Eye (tissue), 1 donor: ENCODE measurements at regions not wholly inside any gene's neighbourhood (a gene's known extent, or its start where the extent isn't known, plus 50 kb on each side); places are given as distances from the start of the nearest gene placed in this dataset.
A peak's percentile ranks its signal among the peaks of the same experiment; 100 is the strongest.
"Not testable (repeated sequence)": the region's sequence is repeated elsewhere in the genome, so short reads cannot be mapped to it uniquely, and the experiment has no call there.

Experiments used
- DNase-seq: peaks from one replicate; pipeline ENCODE4 v3.0.0-alpha.2; 2015

DNA sequence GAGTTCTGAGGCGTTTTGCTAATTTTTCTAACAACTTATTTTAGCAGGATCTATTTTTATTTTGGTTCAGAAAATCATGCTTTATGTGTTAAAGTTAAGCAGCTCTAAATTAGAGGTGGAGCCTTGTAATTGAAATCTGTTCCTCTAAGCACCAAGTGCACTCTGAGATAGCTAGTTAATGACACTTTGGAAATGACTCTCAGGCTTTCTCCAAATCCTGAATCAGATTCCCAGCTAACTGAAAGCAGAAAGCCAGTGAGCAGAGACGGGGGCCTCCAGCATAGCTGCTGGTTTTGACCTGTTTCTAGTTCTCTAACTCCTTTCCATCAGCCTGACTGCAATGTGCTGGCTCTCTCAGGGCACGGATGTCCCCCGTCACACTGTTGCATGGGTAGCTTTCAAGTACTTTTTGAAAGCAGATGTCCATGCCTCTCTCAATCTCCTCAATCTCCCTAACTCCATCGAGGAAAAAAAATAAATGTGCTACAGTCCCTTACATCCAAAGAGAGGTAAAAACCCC lies 326.5 kb downstream of the SATB2 start:
- no peak for DNase-seq

DNA sequence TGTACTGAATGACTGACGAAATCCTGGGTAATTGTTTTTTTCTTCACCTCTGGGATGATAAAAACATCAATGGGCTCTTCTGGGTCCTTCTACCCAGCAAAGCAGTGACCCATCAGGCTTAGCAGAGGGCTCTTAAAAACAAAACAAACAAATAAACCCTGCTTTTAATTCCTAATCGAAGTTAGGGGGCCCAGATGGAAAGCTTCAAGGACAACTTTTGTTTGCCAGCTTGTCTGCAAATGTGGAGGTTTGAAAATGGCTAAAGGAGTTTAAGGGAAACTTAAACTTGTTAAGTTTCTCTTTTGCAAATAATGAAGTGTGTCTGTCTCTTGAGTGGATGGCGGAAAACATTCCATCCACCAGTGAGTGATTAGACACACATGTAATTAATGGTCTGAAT lies 327.2 kb downstream of the SATB2 start:
- no peak for DNase-seq

DNA sequence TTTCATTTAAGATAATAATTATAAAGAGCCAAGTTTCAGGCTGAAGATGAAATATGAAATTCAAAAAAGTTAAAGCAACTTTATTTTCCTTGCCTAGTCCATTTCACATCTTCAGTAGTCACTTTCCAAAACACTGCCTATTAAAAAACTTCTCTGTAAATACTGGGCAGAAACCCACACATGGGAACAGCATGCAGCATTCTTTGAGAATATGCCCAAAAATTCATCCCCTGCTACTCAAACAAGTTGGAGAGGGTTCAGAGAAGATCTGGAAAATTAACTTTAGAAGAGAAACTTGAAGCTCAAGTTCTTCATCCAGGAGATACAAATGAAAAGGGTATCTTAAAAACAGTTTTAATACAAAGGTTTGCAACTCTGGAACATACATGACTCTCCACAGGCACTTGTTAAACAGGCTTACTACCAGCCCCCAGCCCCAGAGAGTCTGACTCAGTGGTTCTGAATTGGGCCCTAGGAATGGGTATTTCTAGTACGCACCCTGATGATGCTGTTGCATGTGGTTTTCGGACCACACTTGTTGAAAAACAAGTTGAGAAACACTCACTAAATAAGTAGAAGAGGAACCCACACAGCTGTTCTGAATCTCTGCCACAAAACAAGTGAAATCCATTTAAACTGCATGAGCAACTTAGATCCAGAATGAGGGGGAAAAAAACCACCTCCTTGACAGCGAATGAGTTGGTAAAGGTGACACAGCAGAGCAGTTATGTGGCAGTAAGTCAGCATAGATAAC lies 329.1 kb downstream of the SATB2 start:
- DNase-seq = no peak

DNA sequence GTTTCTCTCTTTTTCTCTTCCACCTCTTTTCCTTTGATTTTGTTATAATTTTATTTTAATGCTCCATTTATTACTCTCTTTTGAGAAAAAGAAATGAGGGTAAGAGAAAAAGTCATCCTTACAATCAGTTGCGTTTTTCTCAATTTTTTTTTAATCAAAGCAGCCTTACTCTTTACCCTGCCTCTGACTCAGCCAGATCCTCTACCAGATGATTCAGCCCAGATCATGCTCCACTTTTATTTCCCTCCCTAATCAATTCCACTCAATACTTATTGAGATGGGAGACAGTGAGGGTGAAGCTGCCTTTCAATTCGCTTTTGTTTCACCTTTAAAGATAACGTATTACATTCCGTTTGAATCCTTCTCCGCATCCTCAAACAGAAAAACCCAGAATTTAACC lies 337.9 kb downstream of the SATB2 start:
- no peak for DNase-seq

DNA sequence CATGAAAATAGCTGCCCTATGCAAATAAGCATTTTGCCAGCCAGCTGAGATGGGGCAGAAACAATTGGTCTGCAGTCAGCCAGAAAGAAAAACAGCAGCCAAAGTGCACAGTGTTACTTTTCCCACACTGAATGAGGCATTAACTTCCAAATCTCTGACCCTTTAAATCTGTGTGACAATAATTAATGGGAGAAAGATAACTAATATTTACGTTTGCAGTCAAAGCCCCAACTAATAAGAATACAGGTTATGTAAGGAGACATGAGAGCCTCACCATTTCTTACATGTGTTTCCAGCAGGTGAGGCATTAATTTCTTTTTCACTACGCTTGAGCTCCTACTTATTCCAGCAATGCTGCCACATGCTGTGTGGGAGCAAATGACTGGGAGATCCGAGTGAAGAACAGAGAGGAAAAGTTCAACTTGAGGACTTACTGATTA lies 339.0 kb downstream of the SATB2 start:
- DNase-seq = peak; percentile 30

DNA sequence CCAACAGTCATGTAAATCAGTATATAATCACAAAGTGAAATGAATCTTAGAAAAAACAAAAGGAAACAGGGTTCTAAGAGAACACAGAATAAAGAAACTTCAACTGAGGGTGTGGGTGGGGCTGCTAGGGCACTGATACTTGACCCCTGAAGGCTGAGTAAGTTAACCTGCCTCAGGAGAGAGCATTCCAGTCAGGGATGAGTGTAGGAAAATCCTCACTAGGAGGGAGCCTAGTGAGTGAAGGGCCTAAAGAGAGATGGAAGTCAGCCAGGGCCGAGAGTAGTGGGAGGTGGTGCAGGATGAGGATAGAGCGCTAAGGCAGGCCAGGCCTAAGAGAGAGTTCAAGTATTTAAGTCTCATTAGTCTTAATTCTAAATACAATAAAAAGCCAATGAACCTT lies 342.6 kb downstream of the SATB2 start:
- no peak for DNase-seq

DNA sequence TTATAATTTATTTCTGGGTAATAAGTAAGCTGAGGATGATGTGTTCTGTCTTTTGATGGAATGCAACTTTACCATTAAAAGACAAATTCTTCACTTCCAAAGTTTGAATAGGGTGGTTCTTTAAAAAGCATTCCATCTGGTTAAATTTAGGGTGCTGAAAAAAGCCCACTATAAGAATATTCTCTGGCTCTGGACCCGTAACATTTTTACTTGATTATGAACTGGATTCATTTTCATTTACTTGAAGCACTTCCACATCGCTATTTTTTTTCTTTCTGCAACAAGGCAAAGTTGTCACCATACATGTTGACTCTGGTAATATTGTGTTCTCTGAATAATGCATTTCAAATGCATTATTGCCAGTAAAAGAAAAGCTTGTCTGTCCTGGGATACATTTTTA lies 344.6 kb downstream of the SATB2 start:
- DNase-seq = no peak

DNA sequence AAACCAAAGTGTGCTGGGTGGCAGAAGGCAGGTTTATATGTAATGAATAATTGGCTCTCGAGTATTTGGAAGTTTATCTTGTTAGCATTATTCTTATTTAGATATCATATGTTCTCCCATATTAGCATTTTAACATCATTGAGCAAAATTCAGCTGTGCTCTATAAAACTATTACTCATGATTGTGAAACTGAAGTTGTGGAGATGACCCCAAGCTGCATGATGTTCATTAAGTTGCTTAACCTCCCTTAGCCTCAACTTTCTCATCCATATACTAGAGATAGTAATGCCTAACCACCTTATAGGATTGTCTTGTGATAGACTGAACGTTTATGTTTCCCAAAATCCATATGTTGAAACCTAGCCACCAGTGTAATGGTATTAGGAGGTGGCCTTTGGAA lies 346.3 kb downstream of the SATB2 start:
- DNase-seq = no peak

DNA sequence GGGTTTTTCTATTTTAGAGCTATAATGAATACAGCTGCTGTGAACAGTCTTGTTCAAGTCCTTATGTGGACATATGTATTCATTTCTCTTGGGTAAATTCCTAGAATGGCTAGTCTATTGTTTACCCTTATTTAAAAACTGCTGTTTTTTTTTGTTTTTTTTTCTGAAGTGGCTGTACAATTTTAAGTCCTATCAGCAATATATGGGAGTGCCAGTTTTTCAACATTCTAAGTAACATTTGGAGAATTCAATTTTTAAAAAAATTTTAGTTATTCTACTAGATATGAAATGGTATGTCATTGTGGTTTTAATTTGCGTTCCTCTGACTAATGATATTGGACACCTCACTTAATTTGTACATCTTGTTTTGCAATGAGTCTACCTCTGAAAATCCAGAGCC lies 349.7 kb downstream of the SATB2 start:
- DNase-seq = no peak

DNA sequence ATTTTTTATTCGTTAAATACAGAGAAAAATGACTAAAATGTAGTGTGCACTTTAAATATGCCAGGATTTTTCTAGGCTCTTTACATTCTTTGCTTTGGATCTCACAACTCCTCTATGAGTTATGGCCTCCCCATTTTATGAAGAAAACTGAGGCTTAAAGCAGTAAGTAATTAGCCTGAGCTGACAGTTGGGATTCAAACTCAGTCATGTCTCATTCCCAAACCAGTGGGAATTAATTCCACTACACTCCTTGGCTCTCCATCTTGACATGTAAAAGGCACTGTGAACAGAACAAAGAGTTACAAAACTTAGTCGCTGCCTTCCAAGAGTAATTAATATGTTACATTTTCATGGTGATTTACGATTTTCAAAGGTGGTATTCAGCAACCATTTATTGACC lies 351.9 kb downstream of the SATB2 start:
- no peak for DNase-seq

DNA sequence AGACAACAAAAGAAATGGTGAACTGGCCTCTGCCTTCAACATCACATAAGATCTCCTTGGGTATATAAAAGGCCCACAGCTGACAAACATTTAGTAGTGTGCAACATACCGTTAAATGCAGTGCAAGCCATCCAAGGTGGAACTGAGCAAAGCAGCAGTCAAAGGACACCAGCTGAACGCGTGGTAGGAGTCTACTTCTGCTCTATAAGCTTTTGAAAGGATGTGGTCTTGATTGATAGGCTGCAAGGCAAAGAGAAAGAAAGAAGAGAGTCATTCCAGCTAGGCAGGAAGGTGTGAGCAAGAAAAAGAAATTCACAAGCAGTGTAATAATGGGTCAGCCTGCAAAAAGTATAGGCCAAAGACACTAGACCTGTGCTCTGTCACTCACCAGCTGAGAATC lies 356.3 kb downstream of the SATB2 start:
- peak; percentile 6 for DNase-seq

DNA sequence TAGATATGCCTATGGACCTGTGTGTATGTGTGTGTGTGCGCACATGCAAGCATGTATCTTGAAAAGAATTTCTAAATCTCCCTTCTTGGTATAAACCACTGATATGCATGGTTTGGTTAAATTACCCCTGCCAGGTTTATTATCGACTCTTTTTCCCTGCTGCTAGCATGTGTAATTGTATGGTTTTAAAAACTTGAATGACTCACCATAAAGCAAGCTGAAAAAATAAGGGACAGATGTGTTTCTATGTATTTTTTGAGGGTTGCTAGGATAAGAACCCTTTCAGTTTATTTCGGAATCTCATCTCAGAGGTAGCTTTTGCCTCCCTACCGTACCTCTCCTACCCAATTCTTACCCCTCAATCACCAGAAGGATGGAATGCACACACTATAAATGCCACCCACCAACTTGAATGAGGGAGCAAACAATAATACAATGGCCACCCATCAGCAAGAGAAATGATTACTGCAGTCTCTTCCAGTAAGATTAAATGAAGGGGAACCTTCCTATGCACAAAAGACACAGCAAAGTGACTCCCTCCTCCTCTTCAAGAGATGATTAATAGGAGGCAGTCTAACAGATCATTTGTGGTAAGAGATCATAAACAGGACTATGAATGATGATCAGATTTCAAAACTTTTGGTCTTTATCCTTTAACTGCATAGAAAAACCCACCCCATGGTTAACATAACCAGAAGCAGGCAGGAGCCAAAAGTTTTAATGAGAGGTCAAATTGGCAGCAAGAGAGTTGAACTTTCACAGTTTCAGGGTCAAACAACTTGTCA lies 357.2 kb downstream of the SATB2 start:
- DNase-seq = peak; percentile 14

DNA sequence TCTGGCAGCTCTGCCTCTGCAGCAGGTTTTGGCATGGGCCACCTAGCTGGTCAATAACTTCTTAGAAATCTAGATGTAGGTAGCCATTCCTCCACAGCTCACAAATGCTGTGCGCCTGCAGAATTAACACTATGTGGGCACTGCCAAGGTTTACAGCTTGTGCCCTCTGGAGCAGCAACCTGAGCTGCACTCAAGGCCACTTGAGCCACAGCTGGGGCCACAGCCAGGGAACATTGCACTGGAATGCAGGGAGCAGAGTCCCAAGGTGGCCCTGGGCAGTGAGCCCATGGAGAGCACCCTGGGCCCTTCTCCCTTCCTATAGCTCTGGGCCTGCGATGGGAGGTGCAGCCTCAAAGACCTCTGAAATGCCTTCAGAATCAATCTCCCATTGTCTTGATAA lies 365.3 kb downstream of the SATB2 start:
- DNase-seq = no peak

DNA sequence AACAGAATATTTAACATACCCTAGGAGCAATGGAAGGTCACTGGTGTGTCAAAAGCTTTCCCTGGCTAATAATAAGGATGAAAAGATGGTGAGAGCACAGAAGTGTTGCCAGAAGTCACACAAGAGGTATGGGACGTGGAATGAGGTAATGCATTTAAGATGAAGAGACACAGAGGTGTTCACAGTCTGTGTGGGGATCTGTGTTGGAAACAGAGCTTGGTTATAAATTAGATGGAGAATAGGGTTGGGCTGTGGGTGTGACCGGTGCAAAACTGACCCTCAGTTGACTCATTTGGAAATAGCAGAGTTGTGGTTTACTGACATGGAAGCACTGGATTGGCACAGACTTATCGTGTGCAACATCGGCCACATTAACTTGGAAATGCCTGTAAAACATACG lies 372.5 kb downstream of the SATB2 start:
- no peak for DNase-seq

DNA sequence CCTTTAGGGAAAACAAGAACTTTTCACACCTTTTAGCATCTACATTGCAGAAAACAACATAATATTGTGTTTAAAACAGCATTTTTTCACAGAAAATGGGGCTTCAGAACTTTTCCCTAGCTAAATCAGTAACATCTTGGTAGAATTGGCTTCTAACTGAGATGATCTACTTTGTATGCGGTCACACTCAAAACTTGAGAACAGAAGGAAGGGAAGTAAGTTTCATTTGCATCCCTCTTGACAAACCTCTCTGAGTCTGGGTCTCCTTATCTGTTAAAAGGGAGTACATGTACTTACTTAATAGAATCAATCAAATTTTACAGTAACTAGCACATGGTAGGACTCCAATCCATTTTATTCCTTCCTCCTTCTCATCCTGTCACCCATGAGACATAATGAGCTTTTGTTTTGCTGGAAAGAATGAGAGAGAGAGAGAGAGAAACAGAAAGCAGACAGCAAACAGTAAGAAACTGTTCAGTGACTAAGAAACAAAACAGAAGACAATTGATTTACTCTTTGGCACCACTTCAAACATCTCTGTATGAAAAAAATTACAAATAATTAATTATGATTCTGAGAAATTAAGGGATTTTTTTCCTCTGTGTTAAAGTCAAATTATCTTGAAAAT lies 387.3 kb downstream of the SATB2 start:
- DNase-seq = no peak

DNA sequence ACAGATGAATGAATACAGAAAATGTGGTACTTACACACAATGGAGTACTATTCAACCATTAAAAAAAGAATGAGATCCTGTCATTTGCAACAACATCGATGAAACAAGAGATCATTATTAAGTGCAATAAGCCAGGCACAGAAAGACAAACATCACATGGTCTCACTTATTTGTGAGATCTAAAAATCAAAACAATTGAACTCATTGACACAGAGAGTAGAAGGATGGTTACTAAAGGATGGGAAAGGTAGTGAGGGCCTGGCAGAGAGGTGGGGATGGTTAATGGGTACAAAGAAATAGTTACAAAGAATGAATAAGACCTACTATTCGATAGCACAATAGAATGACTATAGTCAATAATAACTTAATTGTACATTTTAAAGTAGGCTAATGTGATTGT lies 393.5 kb downstream of the SATB2 start:
- no peak for DNase-seq

DNA sequence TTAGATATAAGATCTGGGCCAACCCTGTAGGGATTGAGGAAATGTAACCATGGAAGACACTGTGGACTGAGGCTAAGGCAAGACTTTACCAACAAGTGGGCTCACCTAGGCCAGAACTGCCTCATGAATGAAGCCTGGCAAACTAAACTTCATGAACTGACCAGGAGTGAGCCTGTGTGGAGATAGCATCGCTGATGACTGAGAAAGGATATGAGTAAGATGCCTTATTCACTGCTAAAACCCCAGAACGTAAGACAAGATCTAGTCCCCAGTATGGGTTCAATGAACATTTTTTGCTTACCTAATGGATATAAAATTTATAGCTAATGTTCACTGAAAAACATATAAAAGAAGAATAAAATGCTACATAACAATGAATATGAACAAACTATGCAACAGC lies 399.8 kb downstream of the SATB2 start:
- DNase-seq = no peak

DNA sequence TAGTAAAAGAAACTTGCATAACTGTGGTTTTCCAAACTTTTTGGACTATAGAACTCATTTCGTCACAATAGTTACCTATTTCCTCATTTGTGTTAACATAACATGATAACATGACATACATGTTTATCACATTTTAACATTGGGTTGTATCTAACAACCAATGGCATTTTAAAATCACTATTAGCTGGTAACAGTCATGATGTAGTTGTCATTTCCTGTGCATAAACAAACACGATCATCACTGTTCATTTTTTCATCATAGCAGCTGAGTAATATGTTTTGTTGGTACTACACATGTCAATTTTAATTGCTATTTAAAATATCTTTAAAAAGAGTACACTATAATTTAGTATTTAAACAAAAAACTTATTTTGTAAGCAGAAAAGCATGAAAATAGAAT lies 402.4 kb downstream of the SATB2 start:
- no peak for DNase-seq

DNA sequence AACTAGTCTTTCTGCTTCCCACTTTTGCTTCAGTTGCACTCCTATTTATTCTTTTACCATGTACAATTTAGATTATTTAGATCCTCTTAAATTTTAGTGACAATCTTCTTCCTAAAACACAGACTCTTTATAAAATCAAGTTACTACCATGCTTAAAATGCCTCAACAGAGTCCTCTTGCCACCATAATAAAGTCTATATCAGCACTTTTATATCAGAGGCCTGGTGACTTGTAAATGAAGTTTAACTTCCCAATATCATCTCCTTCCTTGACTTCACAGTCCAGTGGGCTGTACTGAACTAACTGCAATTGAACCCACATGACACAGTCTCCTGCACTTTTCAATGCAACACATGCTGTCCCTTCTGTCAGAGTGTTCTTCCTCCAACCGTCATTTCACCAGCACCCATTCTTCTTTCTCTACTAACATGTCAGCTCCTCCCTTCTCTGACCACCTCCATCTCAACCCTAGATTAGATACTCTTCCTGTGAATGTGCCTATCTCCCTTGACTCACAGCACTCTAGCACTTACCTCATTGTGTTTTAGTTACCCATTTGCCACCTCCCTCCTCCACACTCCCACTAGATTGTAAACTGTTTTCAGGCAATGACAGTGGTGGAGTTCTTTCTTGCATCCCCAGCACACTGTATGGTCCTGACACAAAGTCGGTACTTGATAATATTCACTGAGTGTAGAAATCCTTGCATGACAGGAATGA lies 414.9 kb downstream of the SATB2 start:
- DNase-seq = no peak

DNA sequence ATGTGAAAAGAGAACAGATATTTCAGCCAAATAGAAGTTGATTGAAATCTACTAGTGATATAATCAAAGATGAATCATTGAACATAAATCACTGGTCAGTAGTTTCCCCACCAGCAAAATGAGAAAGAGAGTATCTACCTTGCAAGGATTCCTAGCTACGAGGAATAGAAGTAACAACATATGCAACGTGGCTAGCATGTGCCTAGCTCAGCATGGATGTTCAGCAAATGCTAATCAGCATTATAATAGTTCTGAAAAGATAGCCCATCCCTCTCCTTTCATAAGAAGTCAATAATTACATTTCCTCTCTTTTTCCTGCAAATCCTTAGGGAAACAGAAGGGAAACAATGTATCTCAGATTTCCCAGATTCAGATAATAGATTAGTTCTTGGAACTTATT lies 417.2 kb downstream of the SATB2 start:
- no peak for DNase-seq

DNA sequence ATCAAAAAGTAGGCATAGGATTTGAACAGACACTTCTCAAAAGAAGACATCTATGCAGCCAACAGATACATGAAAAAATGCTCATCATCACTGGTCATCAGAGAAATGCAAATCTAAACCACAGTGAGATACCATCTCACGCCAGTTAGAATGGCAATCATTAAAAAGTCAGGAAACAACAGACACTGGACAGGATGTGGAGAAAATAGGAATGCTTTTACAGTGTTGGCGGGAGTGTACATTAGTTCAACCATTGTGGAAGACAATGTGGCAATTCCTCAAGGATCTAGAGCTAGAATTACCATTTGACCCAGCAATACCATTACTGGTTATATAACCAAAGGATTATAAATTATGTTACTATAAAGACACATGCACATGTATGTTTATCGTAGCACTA lies 424.0 kb downstream of the SATB2 start:
- DNase-seq = not testable (repeated sequence)

DNA sequence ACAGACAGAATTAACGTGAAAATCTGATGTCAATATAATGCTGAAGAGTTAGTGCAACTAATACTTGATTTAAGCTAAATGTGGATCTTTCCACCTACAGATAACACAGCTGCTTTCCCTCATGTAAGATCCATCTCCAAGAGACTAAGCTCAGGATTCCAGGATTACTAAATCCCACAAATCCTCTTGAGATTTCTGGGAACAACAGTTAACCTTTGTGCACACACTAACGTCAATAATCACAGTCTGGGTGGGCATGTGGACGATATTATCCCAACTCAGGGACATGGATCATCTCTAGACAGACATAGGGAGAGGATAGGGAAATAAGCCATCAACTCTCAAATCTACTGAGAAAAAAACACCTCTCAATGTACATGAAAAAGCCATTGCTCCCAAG lies 432.6 kb downstream of the SATB2 start:
- no peak for DNase-seq

DNA sequence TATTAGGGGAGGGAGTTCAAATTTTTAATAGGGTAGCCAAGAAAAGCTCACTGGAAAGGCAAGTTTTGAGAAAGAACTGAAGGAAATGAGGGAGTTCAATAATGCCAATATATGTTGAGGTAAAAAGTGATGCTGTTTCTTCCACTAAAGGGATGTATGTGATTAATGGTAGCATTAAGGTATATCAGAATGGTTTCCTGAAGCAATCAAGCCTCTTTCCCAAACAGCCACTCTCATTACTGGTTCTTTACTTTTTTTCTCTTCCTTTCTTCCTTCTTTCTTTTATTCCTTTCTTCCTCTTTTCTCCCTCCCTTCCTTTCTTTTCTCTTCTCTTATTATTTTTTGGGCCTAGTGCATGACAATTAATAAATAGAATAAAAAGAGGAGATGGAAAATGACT lies 433.5 kb downstream of the SATB2 start:
- DNase-seq = no peak
